Erythroblast (primary cell): ENCODE measurements at regions not wholly inside any gene's neighbourhood (a gene's known extent, or its start where the extent isn't known, plus 50 kb on each side); places are given as distances from the start of the nearest gene placed in this dataset.

Source experiments
- DNase-seq, 2 experiments: peaks; one replicate each; lab custom pipeline; 2025; lab: John Stamatoyannopoulos, UW
- GATA1 ChIP-seq: IDR thresholded peaks from 2 replicates; pipeline ENCODE4 v1.6.1; 2011; ENCODE audit warnings: low read depth, mild to moderate bottlenecking, control low read depth, low read length, moderate library complexity
- POLR2A ChIP-seq: IDR thresholded peaks from 2 replicates; pipeline ENCODE4 v1.6.1; 2011; ENCODE audit warnings: mild to moderate bottlenecking, low read length

GRCh38 chr9:79383096-79383495 lies 188.7 kb upstream of the TLE4 start:
- TF ChIP-seq POLR2A = no peak
- TF ChIP-seq GATA1 = no peak
- no peak for DNase-seq

GRCh38 chr9:79384091-79384490 lies 187.7 kb upstream of the TLE4 start:
- TF ChIP-seq GATA1 = no peak
- TF ChIP-seq POLR2A = no peak
- no peak for DNase-seq

- DNase-seq = no peak
- TF ChIP-seq GATA1 (no peak), POLR2A (no peak)
Measured at GRCh38 chr9:79384501-79384900, 187.3 kb upstream of the TLE4 start.

GRCh38 chr9:79387101-79387835 lies 184.5 kb upstream of the TLE4 start:
- no peak for DNase-seq
- TF ChIP-seq GATA1 (no peak), POLR2A (no peak)

GRCh38 chr9:79390077-79390698 lies 181.6 kb upstream of the TLE4 start:
- no peak for DNase-seq
- TF ChIP-seq GATA1 (no peak), POLR2A (no peak)

GRCh38 chr9:79390781-79391770 lies 180.7 kb upstream of the TLE4 start:
- no peak for DNase-seq
- TF ChIP-seq GATA1 (no peak), POLR2A (no peak)

- TF ChIP-seq GATA1 (no peak), POLR2A (no peak)
- DNase-seq = no peak
Measured at GRCh38 chr9:79395228-79395627, 176.5 kb upstream of the TLE4 start.

GRCh38 chr9:79395755-79396154 lies 176.0 kb upstream of the TLE4 start:
- no peak for DNase-seq
- TF ChIP-seq POLR2A = no peak
- no peak for TF ChIP-seq GATA1

GRCh38 chr9:79396168-79396567 lies 175.6 kb upstream of the TLE4 start:
- no peak for DNase-seq
- no peak for TF ChIP-seq GATA1
- no peak for TF ChIP-seq POLR2A

- DNase-seq = no peak
- no peak for TF ChIP-seq GATA1
- TF ChIP-seq POLR2A = no peak
Measured at GRCh38 chr9:79403495-79403894, 168.3 kb upstream of the TLE4 start.

GRCh38 chr9:79408200-79408599 lies 163.6 kb upstream of the TLE4 start:
- TF ChIP-seq GATA1 (no peak), POLR2A (no peak)

GRCh38 chr9:79408617-79409016 lies 163.1 kb upstream of the TLE4 start:
- no peak for TF ChIP-seq POLR2A
- no peak for TF ChIP-seq GATA1
- DNase-seq = no peak

More at GRCh38 chr9:79408200-79408599, 163.6 kb upstream of the TLE4 start:
- DNase-seq = no peak

- no peak for DNase-seq
- TF ChIP-seq GATA1 (no peak), POLR2A (no peak)
Measured at GRCh38 chr9:79409182-79409823, 162.5 kb upstream of the TLE4 start.
